Parathyroid adenoma (tissue), 2 donors: ENCODE measurements at regions not wholly inside any gene's neighbourhood (a gene's known extent, or its start where the extent isn't known, plus 50 kb on each side); places are given as distances from the start of the nearest gene placed in this dataset.

Experiments
- H2AFZ ChIP-seq: fragments of 300-600 bp; sonication (generic); one replicate; pipeline ENCODE4 v1.7.0; 2017; ENCODE audit warnings: antibody characterized with exemption, mild to moderate bottlenecking
- H3K27ac ChIP-seq: fragments of 300-600 bp; sonication (generic); one replicate; pipeline ENCODE4 v1.7.0; 2017
- H3K27me3 ChIP-seq: fragments of 300-600 bp; sonication (generic); one replicate; pipeline ENCODE4 v1.7.0; 2017; ENCODE audit warnings: low read length; ENCODE audit not compliant: control insufficient read depth, insufficient read depth
- H3K36me3 ChIP-seq: fragments of 300-600 bp; sonication (generic); one replicate; pipeline ENCODE4 v1.7.0; 2017; ENCODE audit warnings: low read length; ENCODE audit not compliant: control insufficient read depth, insufficient read depth
- H3K4me1 ChIP-seq: fragments of 300-600 bp; sonication (generic); one replicate; pipeline ENCODE4 v1.7.0; 2017; ENCODE audit warnings: control low read depth
- H3K4me2 ChIP-seq: fragments of 300-600 bp; sonication (generic); one replicate; pipeline ENCODE4 v1.7.0; 2017; ENCODE audit warnings: low read length
- H3K4me3 ChIP-seq: fragments of 300-600 bp; sonication (generic); one replicate; pipeline ENCODE4 v1.7.0; 2017; ENCODE audit warnings: low read depth, low read length
- H3K79me2 ChIP-seq: fragments of 300-600 bp; sonication (generic); one replicate; pipeline ENCODE4 v1.7.0; 2017; ENCODE audit warnings: control low read depth
- H3K9ac ChIP-seq: fragments of 300-600 bp; sonication (generic); one replicate; pipeline ENCODE4 v1.7.0; 2017; ENCODE audit warnings: mild to moderate bottlenecking
- H3K9me3 ChIP-seq: fragments of 300-600 bp; sonication (generic); one replicate; pipeline ENCODE4 v1.7.0; 2017; ENCODE audit warnings: low read length; ENCODE audit not compliant: control insufficient read depth
- CTCF ChIP-seq: fragments of 300-600 bp; sonication (generic); IDR thresholded peaks from one replicate; pipeline ENCODE4 v1.7.0; 2017; ENCODE audit warnings: antibody characterized with exemption, mild to moderate bottlenecking
- donor health status: primary hyperparathyroidism.

GRCh38 chr1:50275566-50275965 lies 147.7 kb downstream of the DMRTA2 start:
- TF ChIP-seq CTCF: no peak
- Histone ChIP-seq H3K9me3 (no peaks in the 10 kb centered on the region), H3K27me3 (no peaks in the 10 kb centered on the region), H3K4me2 (no peak overlapping the region), H2AFZ (no peak overlapping the region), H3K79me2 (no peaks in the 10 kb centered on the region), H3K4me3 (no peak overlapping the region), H3K4me1 (no peaks in the 10 kb centered on the region), H3K36me3 (no peaks in the 10 kb centered on the region), H3K9ac (no peak overlapping the region), H3K27ac (no peak overlapping the region)

GRCh38 chr1:50272912-50273311 lies 150.3 kb downstream of the DMRTA2 start:
- no peaks in the 10 kb centered on the region for H3K27me3 ChIP-seq
- H3K4me3 ChIP-seq: no peak overlapping the region
- no peaks in the 10 kb centered on the region for H3K36me3 ChIP-seq
- H3K4me1 ChIP-seq: no peaks in the 10 kb centered on the region
- no peak for TF ChIP-seq CTCF
- no peak overlapping the region for H3K4me2 ChIP-seq
- H2AFZ ChIP-seq: no peak overlapping the region
- H3K79me2 ChIP-seq: no peaks in the 10 kb centered on the region
- H3K27ac ChIP-seq: no peak overlapping the region
- no peak overlapping the region for H3K9ac ChIP-seq
- no peaks in the 10 kb centered on the region for H3K9me3 ChIP-seq

GRCh38 chr1:50271968-50272578 lies 151.2 kb downstream of the DMRTA2 start:
- Histone ChIP-seq H3K4me3 (no peak overlapping the region), H3K79me2 (no peaks in the 10 kb centered on the region), H3K27me3 (no peaks in the 10 kb centered on the region), H3K4me1 (no peaks in the 10 kb centered on the region), H2AFZ (no peak overlapping the region), H3K9ac (no peak overlapping the region), H3K27ac (no peak overlapping the region), H3K4me2 (no peak overlapping the region), H3K36me3 (no peaks in the 10 kb centered on the region), H3K9me3 (no peaks in the 10 kb centered on the region)
- peak; percentile 58 for TF ChIP-seq CTCF

DNA sequence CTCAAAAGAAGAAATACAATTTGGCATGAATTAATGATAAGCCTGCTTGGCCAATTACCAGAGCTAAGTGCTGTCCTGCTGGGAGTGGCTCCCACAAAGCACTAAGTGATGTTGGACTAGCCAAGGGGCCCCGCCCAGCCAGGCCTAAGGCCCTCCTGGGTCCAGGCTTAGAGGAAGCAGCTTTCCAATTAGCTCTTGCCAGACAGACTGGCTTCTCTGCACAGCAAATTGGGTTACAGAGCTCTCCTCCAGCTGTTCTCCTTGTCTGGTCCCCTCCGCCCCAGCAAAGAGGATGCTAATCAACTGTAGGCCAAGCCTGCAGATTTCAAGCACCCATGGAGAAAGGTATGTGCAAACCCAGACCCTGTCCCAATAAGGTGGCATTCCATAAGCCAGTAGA lies 151.9 kb downstream of the DMRTA2 start:
- Histone ChIP-seq H3K79me2 (no peaks in the 10 kb centered on the region), H3K4me3 (no peak overlapping the region), H3K27me3 (no peaks in the 10 kb centered on the region), H3K4me2 (no peak overlapping the region), H3K9me3 (no peaks in the 10 kb centered on the region), H3K36me3 (no peaks in the 10 kb centered on the region), H3K4me1 (no peaks in the 10 kb centered on the region), H2AFZ (no peak overlapping the region), H3K9ac (no peak overlapping the region), H3K27ac (no peak overlapping the region)
- no peak for TF ChIP-seq CTCF

DNA sequence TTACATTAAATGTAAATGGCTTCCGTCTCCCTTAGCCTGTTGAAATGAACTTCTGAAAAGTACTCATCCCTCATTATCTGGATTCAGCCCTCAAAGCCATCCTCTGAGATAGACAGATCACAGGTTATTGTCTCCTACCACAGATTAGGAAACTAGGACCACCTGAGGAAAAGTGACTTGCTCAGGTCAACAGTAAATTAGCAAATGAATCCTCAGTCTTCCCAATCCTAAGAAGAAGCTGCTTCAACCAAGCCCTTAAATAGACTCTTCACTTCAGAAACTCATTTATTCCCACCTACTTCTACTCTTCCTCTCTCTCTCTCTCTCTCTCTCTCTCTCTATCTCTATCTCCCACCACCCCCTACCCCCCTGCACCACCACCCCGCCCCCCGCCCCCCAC lies 152.3 kb downstream of the DMRTA2 start:
- H2AFZ ChIP-seq: no peak overlapping the region
- no peak overlapping the region for H3K4me2 ChIP-seq
- H3K4me3 ChIP-seq: no peak overlapping the region
- no peak overlapping the region for H3K9ac ChIP-seq
- no peaks in the 10 kb centered on the region for H3K79me2 ChIP-seq
- TF ChIP-seq CTCF: no peak
- H3K9me3 ChIP-seq: no peaks in the 10 kb centered on the region
- H3K27ac ChIP-seq: no peak overlapping the region
- no peaks in the 10 kb centered on the region for H3K36me3 ChIP-seq
- no peaks in the 10 kb centered on the region for H3K4me1 ChIP-seq
- H3K27me3 ChIP-seq: no peaks in the 10 kb centered on the region
